HEK293 (cell line): ENCODE measurements at regions not wholly inside any gene's neighbourhood (a gene's known extent, or its start where the extent isn't known, plus 50 kb on each side); places are given as distances from the start of the nearest gene placed in this dataset.

ENCODE experiments used
- CTCF ChIA-PET: fragments of 350-600 bp; formaldehyde crosslinking; extraction: SDS; loops from one replicate; lab custom pipeline; 2021; ENCODE audit warnings: antibody characterized with exemption; lab: Yijun Ruan, JAX
- POLR2A ChIA-PET: fragments of 300-600 bp; formaldehyde crosslinking; extraction: SDS; loops from one replicate; lab custom pipeline; 2020; ENCODE audit warnings: antibody characterized with exemption, inconsistent platforms; lab: Yijun Ruan, JAX
- H3K27ac ChIP-seq: fragments of 200-500 bp; sonication (Bioruptor generic); 2 replicates; pipeline ENCODE4 v1.5.1; 2014; ENCODE audit warnings: low read depth, low read length, control low read depth, inconsistent platforms; ENCODE audit errors: extremely low read depth
- H3K36me3 ChIP-seq, 2 experiments: fragments of 200-500 bp in 1 of 2; sonication (Bioruptor generic) in 1 of 2; 1 replicate in 1 of 2; 2 replicates in 1 of 2; pipeline ENCODE4 v1.5.1; 2014 to 2017; ENCODE audit warnings: inconsistent platforms in 2 of 2, low read length in 2 of 2; ENCODE audit not compliant: control insufficient read depth in 2 of 2, insufficient read depth in 1 of 2
- H3K4me1 ChIP-seq: fragments of 200-500 bp; sonication (Bioruptor generic); 2 replicates; pipeline ENCODE4 v1.5.1; 2014; ENCODE audit warnings: mild to moderate bottlenecking, low read length, inconsistent platforms; ENCODE audit not compliant: control insufficient read depth, insufficient read depth
- H3K4me3 ChIP-seq: 2 replicates; pipeline ENCODE4 v1.5.1; 2011; ENCODE audit warnings: low read depth, mild to moderate bottlenecking, control low read depth, low read length, moderate library complexity
- H3K9me3 ChIP-seq: fragments of 200-500 bp; sonication (Bioruptor generic); 2 replicates; pipeline ENCODE4 v1.5.1; 2014; ENCODE audit warnings: low read depth, low read length, inconsistent platforms; ENCODE audit not compliant: control insufficient read depth, insufficient read depth
- GLI2 ChIP-seq: fragments of 450-650 bp; formaldehyde crosslinking; IDR thresholded peaks from 2 replicates; pipeline ENCODE4; 2017; ENCODE audit warnings: missing biosample characterization, missing genetic modification characterization, low read depth, borderline replicate concordance
- KLF7 ChIP-seq: fragments of 450-650 bp; formaldehyde crosslinking; IDR thresholded peaks from 2 replicates; pipeline ENCODE4 v1.5.1; 2016; ENCODE audit warnings: missing biosample characterization, missing genetic modification characterization, borderline replicate concordance
- MZF1 ChIP-seq: fragments of 450-650 bp; formaldehyde crosslinking; IDR thresholded peaks from 2 replicates; pipeline ENCODE4 v1.5.1; 2017; ENCODE audit warnings: missing biosample characterization, missing genetic modification characterization, borderline replicate concordance
- PRDM4 ChIP-seq: fragments of 450-650 bp; formaldehyde crosslinking; IDR thresholded peaks from 2 replicates; pipeline ENCODE4 v1.5.1; 2017; ENCODE audit warnings: missing biosample characterization, missing genetic modification characterization
- SALL2 ChIP-seq: fragments of 450-650 bp; formaldehyde crosslinking; IDR thresholded peaks from 2 replicates; pipeline ENCODE4 v1.5.0; 2017; ENCODE audit warnings: missing biosample characterization, mild to moderate bottlenecking, missing genetic modification characterization, borderline replicate concordance
- TRIM28 ChIP-seq: IDR thresholded peaks from 2 replicates; pipeline ENCODE4 v1.6.1; 2011; ENCODE audit warnings: low read length, control low read depth, borderline replicate concordance
- ZBTB1 ChIP-seq: fragments of 450-650 bp; formaldehyde crosslinking; IDR thresholded peaks from 2 replicates; pipeline ENCODE4 v1.5.1; 2016; ENCODE audit warnings: missing biosample characterization, missing genetic modification characterization
- ZBTB10 ChIP-seq: fragments of 450-650 bp; formaldehyde crosslinking; IDR thresholded peaks from 2 replicates; pipeline ENCODE4 v1.5.1; 2016; ENCODE audit warnings: missing biosample characterization, missing genetic modification characterization
- ZBTB17 ChIP-seq: fragments of 450-650 bp; formaldehyde crosslinking; IDR thresholded peaks from 2 replicates; pipeline ENCODE4 v1.5.1; 2016; ENCODE audit warnings: missing biosample characterization, missing genetic modification characterization
- ZFP41 ChIP-seq: fragments of 450-650 bp; formaldehyde crosslinking; IDR thresholded peaks from 2 replicates; pipeline ENCODE4 v1.5.1; 2016; ENCODE audit warnings: missing biosample characterization, missing genetic modification characterization, borderline replicate concordance
- ZNF133 ChIP-seq: fragments of 450-650 bp; formaldehyde crosslinking; IDR thresholded peaks from 2 replicates; pipeline ENCODE4 v1.5.1; 2016; ENCODE audit warnings: missing biosample characterization, missing genetic modification characterization
- ZNF138 ChIP-seq: fragments of 450-650 bp; formaldehyde crosslinking; IDR thresholded peaks from 2 replicates; pipeline ENCODE4 v1.5.1; 2016; ENCODE audit warnings: missing biosample characterization, missing genetic modification characterization, borderline replicate concordance
- ZNF146 ChIP-seq: fragments of 450-650 bp; formaldehyde crosslinking; IDR thresholded peaks from 2 replicates; pipeline ENCODE4 v1.5.1; 2016; ENCODE audit warnings: missing biosample characterization, missing genetic modification characterization
- ZNF155 ChIP-seq: fragments of 450-650 bp; formaldehyde crosslinking; IDR thresholded peaks from 2 replicates; pipeline ENCODE4 v1.5.1; 2016; ENCODE audit warnings: missing biosample characterization, missing genetic modification characterization
- ZNF23 ChIP-seq: fragments of 450-650 bp; formaldehyde crosslinking; IDR thresholded peaks from 2 replicates; pipeline ENCODE4 v1.5.1; 2016; ENCODE audit warnings: missing biosample characterization, missing genetic modification characterization, borderline replicate concordance
- ZNF366 ChIP-seq: fragments of 450-650 bp; formaldehyde crosslinking; conservative IDR thresholded peaks from 2 replicates; pipeline ENCODE4 v1.5.1; 2016; ENCODE audit warnings: missing biosample characterization, missing genetic modification characterization
- ZNF433 ChIP-seq: fragments of 450-650 bp; formaldehyde crosslinking; IDR thresholded peaks from 2 replicates; pipeline ENCODE4 v1.5.1; 2016; ENCODE audit warnings: missing biosample characterization, missing genetic modification characterization, low read depth
- ZNF510 ChIP-seq: fragments of 450-650 bp; formaldehyde crosslinking; IDR thresholded peaks from 2 replicates; pipeline ENCODE4 v1.5.1; 2018; ENCODE audit warnings: mild to moderate bottlenecking, missing genetic modification characterization, missing biosample characterization; ENCODE audit not compliant: insufficient replicate concordance
- ZNF585B ChIP-seq: fragments of 450-650 bp; formaldehyde crosslinking; IDR thresholded peaks from 2 replicates; pipeline ENCODE4 v1.5.1; 2016; ENCODE audit warnings: missing biosample characterization, missing genetic modification characterization
- ZNF624 ChIP-seq: fragments of 450-650 bp; formaldehyde crosslinking; IDR thresholded peaks from 2 replicates; pipeline ENCODE4 v1.5.1; 2017; ENCODE audit warnings: missing biosample characterization, missing genetic modification characterization
- ZNF704 ChIP-seq: fragments of 450-650 bp; formaldehyde crosslinking; IDR thresholded peaks from 2 replicates; pipeline ENCODE4 v1.5.1; 2016; ENCODE audit warnings: missing biosample characterization, missing genetic modification characterization
- ZNF768 ChIP-seq: fragments of 450-650 bp; formaldehyde crosslinking; IDR thresholded peaks from 2 replicates; pipeline ENCODE4 v1.5.1; 2018; ENCODE audit warnings: missing biosample characterization, mild to moderate bottlenecking, missing genetic modification characterization
- ZSCAN16 ChIP-seq: fragments of 450-650 bp; formaldehyde crosslinking; IDR thresholded peaks from 2 replicates; pipeline ENCODE4 v1.5.1; 2016; ENCODE audit warnings: missing biosample characterization, missing genetic modification characterization

- Histone ChIP-seq H3K4me3 (no peak overlapping the region), H3K4me1 (peaks cover 5% of the 10 kb centered on the region; the same call in 1 of the 2 replicates), H3K36me3 (no peaks in the 10 kb centered on the region), H3K27ac (no peak overlapping the region), H3K9me3 (no peaks in the 10 kb centered on the region)
- POLR2A ChIA-PET, result no interaction called here
- TF ChIP-seq ZNF366 (tag by site-specific recombination) (no peak), PRDM4 (tag by site-specific recombination) (no peak), ZBTB17 (no peak), TRIM28 (no peak), ZNF433 (tag by site-specific recombination) (no peak), ZNF510 (tag by site-specific recombination) (no peak), ZNF155 (tag by site-specific recombination) (no peak), ZNF585B (tag by site-specific recombination) (no peak), ZNF138 (tag by site-specific recombination) (no peak), MZF1 (tag by site-specific recombination) (no peak), ZFP41 (tag by site-specific recombination) (no peak), KLF7 (tag by site-specific recombination) (no peak), ZNF133 (tag by site-specific recombination) (no peak), ZSCAN16 (tag by site-specific recombination) (no peak), ZNF704 (tag by site-specific recombination) (no peak), ZBTB10 (tag by site-specific recombination) (no peak)
- CTCF ChIA-PET, result interaction anchor here (0.6 kb wide), 1 partner anchor 1147 kb away, joined by 3 read pairs; no protein-coding TSS in a partner anchor
Observed at GRCh38 chr2:200738590-200738989, 73.1 kb upstream of the BZW1 start.

GRCh38 chr2:200740907-200741306 lies 70.8 kb upstream of the BZW1 start:
- H3K4me1 ChIP-seq, result peaks cover 5% of the 10 kb centered on the region; the same call in 1 of the 2 replicates
- ChIA-PET POLR2A (interaction anchor here (1.1 kb wide), 1 partner anchor 124 kb away, joined by 5 read pairs; the partner anchor contains the start of gene CLK1), CTCF (interaction anchor here (0.9 to 1.0 kb wide), 2 partner anchors 17 to 768 kb away, joined by 3 read pairs; no protein-coding TSS in a partner anchor)
- TF ChIP-seq ZNF23 (no peak), ZNF768 (tag by site-specific recombination) (no peak), ZNF624 (tag by site-specific recombination) (no peak), ZBTB10 (tag by site-specific recombination) (no peak), ZSCAN16 (tag by site-specific recombination) (no peak), SALL2 (no peak), ZBTB1 (no peak), GLI2 (no peak), ZNF146 (no peak)
- H3K9me3 ChIP-seq, result no peaks in the 10 kb centered on the region
- no peak overlapping the region for H3K4me3 ChIP-seq
- H3K36me3 ChIP-seq, result no peaks in the 10 kb centered on the region
- H3K27ac ChIP-seq, result no peak overlapping the region
